ENCODE measurements at regions not wholly inside any gene's neighbourhood (a gene's known extent, or its start where the extent isn't known, plus 50 kb on each side); places are given as distances from the start of the nearest gene placed in this dataset.

GRCh38 chr13:18949970-18950369 lies 231.7 kb downstream of the TUBA3C start:
- Histone ChIP-seq H3K27ac (replicated peaks) (no peak overlapping the region), H3K27me3 (ENCODE audit: insufficient read depth, poor library complexity, severe bottlenecking) (no peaks in the 10 kb centered on the region), H3K4me3 (replicated peaks; ENCODE audit: insufficient read depth, low read length) (no peak overlapping the region)
- no peak for DNase-seq (ENCODE audit: low read depth in 1 of 2, low spot score in 1 of 2)
- TF ChIP-seq GABPA (IDR thresholded peaks at IDR 0.05; ENCODE audit: low read depth) (no peak), SPI1 (IDR thresholded peaks at IDR 0.05; ENCODE audit: borderline replicate concordance, low read depth) (no peak), POLR2AphosphoS5 (IDR thresholded peaks at IDR 0.05; ENCODE audit: low read depth) (no peak), CTCF (IDR thresholded peaks at IDR 0.05; ENCODE audit: insufficient read depth, low read length) (no peak), REST (IDR thresholded peaks at IDR 0.05; ENCODE audit: insufficient replicate concordance, low read depth) (no peak)

GRCh38 chr13:18949489-18949761 lies 232.2 kb downstream of the TUBA3C start:
- Histone ChIP-seq H3K27ac (replicated peaks) (no peak overlapping the region), H3K27me3 (ENCODE audit: insufficient read depth, poor library complexity, severe bottlenecking) (no peaks in the 10 kb centered on the region)

More at GRCh38 chr13:18949489-18949761, 232.2 kb downstream of the TUBA3C start:
- no peak for TF ChIP-seq SPI1 (IDR thresholded peaks at IDR 0.05; ENCODE audit: borderline replicate concordance, low read depth)
- no peak for TF ChIP-seq GABPA (IDR thresholded peaks at IDR 0.05; ENCODE audit: low read depth)
- TF ChIP-seq POLR2AphosphoS5 (IDR thresholded peaks at IDR 0.05; ENCODE audit: low read depth): no peak
- no peak for TF ChIP-seq CTCF (IDR thresholded peaks at IDR 0.05; ENCODE audit: insufficient read depth, low read length)
- TF ChIP-seq REST (IDR thresholded peaks at IDR 0.05; ENCODE audit: insufficient replicate concordance, low read depth): no peak
- H3K4me3 ChIP-seq (replicated peaks; ENCODE audit: insufficient read depth, low read length): no peak overlapping the region
- no peak for DNase-seq (ENCODE audit: low read depth in 1 of 2, low spot score in 1 of 2)
